GM12892 (cell line): ENCODE measurements at regions not wholly inside any gene's neighbourhood (a gene's known extent, or its start where the extent isn't known, plus 50 kb on each side); places are given as distances from the start of the nearest gene placed in this dataset.

Source experiments
- POLR2A ChIP-seq: IDR thresholded peaks from 2 replicates; pipeline ENCODE4 v1.6.1; 2011; ENCODE audit warnings: low read depth, low read length, control low read depth
- POLR2AphosphoS5 ChIP-seq: IDR thresholded peaks from 2 replicates; pipeline ENCODE4 v1.6.1; 2011; ENCODE audit warnings: low read depth, low read length, control low read depth

- TF ChIP-seq POLR2A: no peak
- no peak for TF ChIP-seq POLR2AphosphoS5
Observed at GRCh38 chr14:87432698-87433097, 560.3 kb downstream of the GALC start.
